ENCODE measurements at regions not wholly inside any gene's neighbourhood (a gene's known extent, or its start where the extent isn't known, plus 50 kb on each side); places are given as distances from the start of the nearest gene placed in this dataset.

DNA sequence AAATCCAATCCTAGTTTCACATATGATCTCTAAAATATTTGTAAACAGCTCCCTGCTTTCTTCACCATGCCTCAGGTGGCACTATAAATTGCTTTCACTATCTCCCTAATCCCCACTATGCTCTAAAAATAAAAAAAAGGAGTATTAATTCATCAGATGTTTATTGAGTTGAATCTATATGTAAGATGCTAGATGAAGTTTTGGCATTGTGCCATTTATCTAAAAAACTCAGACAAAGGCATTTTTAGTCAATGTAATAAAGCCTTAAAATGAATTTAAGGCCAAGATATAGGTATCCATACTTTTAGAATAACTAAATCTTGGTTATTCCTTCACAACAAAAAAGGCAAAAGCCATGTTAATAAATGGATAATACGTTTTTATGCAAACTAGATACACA lies 373.9 kb downstream of the ETS1 start:
- no peak overlapping the region for H3K23ac ChIP-seq (ENCODE audit: low read depth, low read length)
- no peaks in the 10 kb centered on the region for H4K20me1 ChIP-seq (ENCODE audit: insufficient read depth, low read length)
- H3K27ac ChIP-seq (ENCODE audit: insufficient read depth, low read length): no peak overlapping the region
- no CpG with 5 or more reads among the region's 1 CpG for WGBS, 2 experiments (ENCODE audit: extremely low coverage in 2 of 2, insufficient read length in 1 of 2)
- TF ChIP-seq POLR2A (IDR thresholded peaks at IDR 0.05; ENCODE audit: low read depth, low read length): no peak
- TF ChIP-seq RFX5 (IDR thresholded peaks at IDR 0.05; ENCODE audit: low read depth, low read length): no peak
- TF ChIP-seq, protein P1, sequence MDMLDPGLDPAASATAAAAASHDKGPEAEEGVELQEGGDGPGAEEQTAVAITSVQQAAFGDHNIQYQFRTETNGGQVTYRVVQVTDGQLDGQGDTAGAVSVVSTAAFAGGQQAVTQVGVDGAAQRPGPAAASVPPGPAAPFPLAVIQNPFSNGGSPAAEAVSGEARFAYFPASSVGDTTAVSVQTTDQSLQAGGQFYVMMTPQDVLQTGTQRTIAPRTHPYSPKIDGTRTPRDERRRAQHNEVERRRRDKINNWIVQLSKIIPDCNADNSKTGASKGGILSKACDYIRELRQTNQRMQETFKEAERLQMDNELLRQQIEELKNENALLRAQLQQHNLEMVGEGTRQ (IDR thresholded peaks at IDR 0.05; ENCODE audit: low read depth, low read length): no peak
- no peak for TF ChIP-seq FOS (IDR thresholded peaks at IDR 0.05; ENCODE audit: low read depth, low read length)
- TF ChIP-seq, protein P2, sequence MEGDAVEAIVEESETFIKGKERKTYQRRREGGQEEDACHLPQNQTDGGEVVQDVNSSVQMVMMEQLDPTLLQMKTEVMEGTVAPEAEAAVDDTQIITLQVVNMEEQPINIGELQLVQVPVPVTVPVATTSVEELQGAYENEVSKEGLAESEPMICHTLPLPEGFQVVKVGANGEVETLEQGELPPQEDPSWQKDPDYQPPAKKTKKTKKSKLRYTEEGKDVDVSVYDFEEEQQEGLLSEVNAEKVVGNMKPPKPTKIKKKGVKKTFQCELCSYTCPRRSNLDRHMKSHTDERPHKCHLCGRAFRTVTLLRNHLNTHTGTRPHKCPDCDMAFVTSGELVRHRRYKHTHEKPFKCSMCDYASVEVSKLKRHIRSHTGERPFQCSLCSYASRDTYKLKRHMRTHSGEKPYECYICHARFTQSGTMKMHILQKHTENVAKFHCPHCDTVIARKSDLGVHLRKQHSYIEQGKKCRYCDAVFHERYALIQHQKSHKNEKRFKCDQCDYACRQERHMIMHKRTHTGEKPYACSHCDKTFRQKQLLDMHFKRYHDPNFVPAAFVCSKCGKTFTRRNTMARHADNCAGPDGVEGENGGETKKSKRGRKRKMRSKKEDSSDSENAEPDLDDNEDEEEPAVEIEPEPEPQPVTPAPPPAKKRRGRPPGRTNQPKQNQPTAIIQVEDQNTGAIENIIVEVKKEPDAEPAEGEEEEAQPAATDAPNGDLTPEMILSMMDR (conservative IDR thresholded peaks at IDR 0.05; ENCODE audit: low read depth, low read length): no peak
- TF ChIP-seq SMC3 (IDR thresholded peaks at IDR 0.05; ENCODE audit: low read depth, low read length): no peak
- TF ChIP-seq CEBPB (IDR thresholded peaks at IDR 0.05; ENCODE audit: low read depth, low read length): no peak
- TF ChIP-seq RCOR1 (IDR thresholded peaks at IDR 0.05; ENCODE audit: insufficient replicate concordance, low read length): no peak
- TF ChIP-seq MAFK (IDR thresholded peaks at IDR 0.05; ENCODE audit: low read depth, low read length): no peak
- TF ChIP-seq RAD21 (IDR thresholded peaks at IDR 0.05; ENCODE audit: low read length): no peak
- no peak overlapping the region for H2BK5ac ChIP-seq (ENCODE audit: low read depth, low read length, poor library complexity, severe bottlenecking)
- no peaks in the 10 kb centered on the region for H3K36me3 ChIP-seq (ENCODE audit: control insufficient read depth, insufficient read depth, low read length)
- no peak overlapping the region for H3K14ac ChIP-seq (replicated peaks; ENCODE audit: low read depth, low read length)
- peaks cover 2% of the 10 kb centered on the region for H3K4me1 ChIP-seq (ENCODE audit: control insufficient read depth, insufficient read depth, low read length)
- no peak overlapping the region for H3K4ac ChIP-seq (ENCODE audit: low read depth, low read length)
- no peak overlapping the region for H2AK9ac ChIP-seq (replicated peaks; ENCODE audit: low read depth, low read length, poor library complexity)
- no peak overlapping the region for H2BK15ac ChIP-seq (ENCODE audit: low read depth, low read length)
- H3K9ac ChIP-seq (ENCODE audit: low read depth, low read length): no peak overlapping the region
- dilution Hi-C loops (cut with HindIII; ENCODE audit: low sequenced_read_pairs, unreplicated experiment) (no loop called here), in situ Hi-C loops (cut with MboI; ENCODE audit: low sequenced_read_pairs) (no loop called here), intact Hi-C loops (cut with micrococcal nuclease) (no loop called here)
- H3K18ac ChIP-seq (ENCODE audit: low read depth, low read length): no peak overlapping the region
- H4K91ac ChIP-seq (ENCODE audit: insufficient read depth, low read depth, low read length): no peak overlapping the region
- no peak overlapping the region for H3K4me2 ChIP-seq (ENCODE audit: low read depth, low read length)
- H3K56ac ChIP-seq (ENCODE audit: extremely low read depth, insufficient read depth, low read length): no peak overlapping the region
- no peaks in the 10 kb centered on the region for H3K79me1 ChIP-seq (ENCODE audit: low read depth in 1 of 2, low read length in 2 of 2)
- peaks cover 3% of the 10 kb centered on the region; the same call in 1 of the 2 replicates for H3K9me1 ChIP-seq (ENCODE audit: insufficient read depth, low read length)
- POLR2A ChIA-PET (ENCODE audit: unreplicated experiment): no interaction called here
- DNase-seq (no peak), ATAC-seq (ENCODE audit: low read depth) (no peak)
- H3K9me3 ChIP-seq (ENCODE audit: control insufficient read depth, insufficient read depth, low read length): no peaks in the 10 kb centered on the region
- H2BK20ac ChIP-seq (ENCODE audit: low read depth, low read length): no peak overlapping the region
- no peak overlapping the region for H4K8ac ChIP-seq (ENCODE audit: low read depth in 2 of 2, low read length in 2 of 2)
- CTCF ChIA-PET: interaction anchor here (0.5 kb wide), 1 partner anchor 1469 kb away, joined by 3 read pairs; no protein-coding TSS in a partner anchor
- no peak overlapping the region for H2AK5ac ChIP-seq (ENCODE audit: low read depth, low read length)
- BruUV-seq (replicated peaks): no TSS peak
- H3K4me3 ChIP-seq (ENCODE audit: insufficient read depth, low read depth, low read length): no peak overlapping the region
- no peaks in the 10 kb centered on the region for H3K27me3 ChIP-seq (ENCODE audit: control insufficient read depth, insufficient read depth, low read length)
- no peak overlapping the region for H2BK120ac ChIP-seq (ENCODE audit: low read depth, low read length)
- H2AFZ ChIP-seq (replicated peaks; ENCODE audit: low read length, poor library complexity): no peak overlapping the region
- no peak overlapping the region for H4K5ac ChIP-seq (ENCODE audit: low read depth, low read length)
